ENCODE measurements at regions not wholly inside any gene's neighbourhood (a gene's known extent, or its start where the extent isn't known, plus 50 kb on each side); places are given as distances from the start of the nearest gene placed in this dataset.

GRCh38 chr4:111027526-111027925 lies 404.6 kb upstream of the PITX2 start:
- TF ChIP-seq CTCF (IDR thresholded peaks at IDR 0.05) (no peak), ZFX (IDR thresholded peaks at IDR 0.05; ENCODE audit: borderline replicate concordance) (no peak)
